ENCODE measurements at regions not wholly inside any gene's neighbourhood (a gene's known extent, or its start where the extent isn't known, plus 50 kb on each side); places are given as distances from the start of the nearest gene placed in this dataset.
"Not testable (repeated sequence)": the region's sequence is repeated elsewhere in the genome, so short reads cannot be mapped to it uniquely, and the experiment has no call there.

DNA sequence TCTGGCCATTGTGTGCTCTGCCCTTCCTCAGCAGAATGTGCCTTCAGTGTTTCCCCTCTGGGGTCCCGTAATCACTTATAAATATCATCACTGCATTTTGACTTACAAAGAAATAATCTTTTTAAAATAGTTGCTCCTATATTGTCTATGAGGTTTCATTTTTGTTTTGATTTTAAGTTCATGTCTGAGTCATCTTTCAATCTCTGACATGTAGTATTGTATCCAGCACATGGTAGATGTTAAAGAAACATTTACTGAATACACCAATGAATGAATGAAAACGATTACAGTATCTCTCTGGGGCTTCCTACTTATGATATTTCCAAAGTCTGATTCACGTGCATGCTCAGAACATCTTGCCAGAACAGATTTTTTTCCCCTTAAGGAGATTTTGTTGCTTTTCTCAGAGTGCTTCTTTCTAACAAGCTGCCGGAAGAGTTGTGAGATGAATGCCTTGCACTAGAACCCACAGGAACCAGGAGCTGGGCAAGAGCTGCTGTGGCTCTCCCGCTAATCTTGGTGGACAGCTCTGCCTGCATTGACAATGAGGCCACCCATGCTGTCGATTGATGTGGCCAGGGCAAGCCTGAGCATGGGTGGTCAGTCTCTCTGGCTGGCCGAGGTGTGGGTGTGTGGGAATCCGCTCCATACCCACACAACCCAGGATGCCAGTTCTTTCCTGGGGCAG, 199.4 kb downstream of the CYRIA start:
- no peak for DNase-seq (ENCODE audit: low read depth in 2 of 2)

DNA sequence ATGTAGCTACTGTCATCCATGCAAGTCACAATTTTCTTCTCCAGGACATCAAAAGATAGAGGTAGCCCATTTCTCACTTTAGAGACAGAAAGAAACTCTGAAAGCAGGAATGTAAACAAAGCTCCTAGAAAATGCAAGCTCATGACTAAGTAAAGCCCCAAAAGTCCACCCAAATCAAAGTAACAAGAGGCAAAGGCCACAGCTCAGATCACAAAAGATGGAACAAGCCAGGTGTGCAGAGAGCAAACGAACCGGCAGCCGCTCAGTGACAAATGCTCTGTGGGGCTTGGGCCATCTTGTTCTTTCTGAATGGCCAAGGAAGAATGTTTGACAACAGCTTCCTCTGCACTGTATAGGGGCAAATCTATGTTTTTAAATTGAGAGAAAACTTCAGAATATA, 201.0 kb downstream of the CYRIA start:
- DNase-seq (ENCODE audit: low read depth in 2 of 2) = no peak

DNA sequence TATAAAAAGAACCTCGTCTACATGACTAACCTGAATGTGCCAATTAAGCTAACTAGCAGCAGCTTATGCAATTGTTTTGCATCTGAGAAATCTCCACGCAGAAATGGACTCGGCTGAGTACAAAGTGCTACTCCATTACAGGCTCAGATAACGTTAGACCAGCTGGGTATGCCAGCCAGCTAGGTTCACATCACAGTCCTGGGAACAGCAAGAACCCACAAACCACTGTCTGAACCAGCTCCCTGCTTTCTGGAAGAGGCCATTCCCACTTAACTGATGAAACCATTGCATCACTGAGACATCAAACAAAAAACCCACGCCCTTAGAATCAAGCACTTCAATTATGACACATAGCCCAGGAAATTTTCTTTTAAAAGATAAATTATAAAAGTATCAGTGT, 202.7 kb downstream of the CYRIA start:
- no peak for DNase-seq (ENCODE audit: low read depth in 2 of 2)

DNA sequence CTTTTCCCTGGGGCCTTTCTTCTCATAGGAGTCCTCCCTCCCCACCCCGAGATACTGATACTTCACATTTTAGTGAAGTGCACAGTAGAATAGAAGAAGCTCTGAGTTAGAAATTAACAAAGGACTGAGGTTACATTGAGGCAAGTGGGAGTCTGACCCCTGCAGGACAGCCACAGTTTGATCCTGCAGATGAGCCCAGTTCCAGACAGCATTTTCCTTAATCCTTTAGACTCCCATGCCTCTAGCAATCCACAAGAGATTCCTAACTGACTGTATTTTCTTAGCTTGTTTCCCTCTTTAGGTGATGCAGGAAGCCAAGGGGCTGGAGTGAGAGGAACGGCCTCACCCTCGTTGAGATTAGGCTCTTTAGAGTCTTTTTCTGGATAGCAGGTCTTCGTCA, 204.0 kb downstream of the CYRIA start:
- DNase-seq (ENCODE audit: low read depth in 2 of 2) = no peak

DNA sequence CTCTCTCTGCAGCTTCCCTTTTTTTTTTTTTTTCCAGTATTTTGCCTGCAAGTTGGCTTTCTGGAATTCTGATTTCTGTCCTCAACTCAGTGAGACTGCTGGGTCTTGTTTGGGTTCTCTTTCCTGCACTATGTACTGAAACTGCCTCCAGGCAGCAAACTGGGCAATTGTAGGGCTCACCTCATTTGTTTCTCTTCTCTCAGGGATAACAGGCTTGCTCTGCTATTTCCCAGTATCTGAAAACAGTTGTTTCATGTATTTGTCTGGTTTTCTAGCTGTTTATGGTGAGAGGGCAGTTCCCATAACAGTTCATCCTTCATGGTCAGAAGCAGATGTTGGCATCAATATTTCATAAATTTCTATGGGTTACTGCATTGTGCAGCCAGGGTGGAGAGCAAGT, 206.0 kb downstream of the CYRIA start:
- DNase-seq (ENCODE audit: low read depth in 2 of 2) = no peak

DNA sequence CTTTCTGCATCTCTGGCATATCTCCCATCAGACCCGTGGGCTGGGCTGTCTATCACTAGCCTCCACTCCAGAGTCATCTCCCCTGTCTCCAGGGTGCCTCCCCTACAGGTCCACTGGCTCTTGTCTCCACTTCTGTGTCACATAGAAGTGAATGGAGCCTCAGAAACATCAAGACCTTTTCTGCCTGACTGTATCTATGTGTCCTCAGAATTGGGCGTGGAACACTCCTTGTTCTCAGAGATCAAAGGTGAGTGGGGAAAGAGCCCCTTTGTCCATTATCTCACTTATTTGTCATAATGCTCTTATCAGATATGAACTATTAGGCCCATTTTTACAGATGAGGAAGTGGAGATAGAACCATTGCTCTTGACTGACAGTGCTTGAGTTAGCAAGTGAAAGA, 211.0 kb downstream of the CYRIA start:
- no peak for DNase-seq (ENCODE audit: low read depth in 2 of 2)

DNA sequence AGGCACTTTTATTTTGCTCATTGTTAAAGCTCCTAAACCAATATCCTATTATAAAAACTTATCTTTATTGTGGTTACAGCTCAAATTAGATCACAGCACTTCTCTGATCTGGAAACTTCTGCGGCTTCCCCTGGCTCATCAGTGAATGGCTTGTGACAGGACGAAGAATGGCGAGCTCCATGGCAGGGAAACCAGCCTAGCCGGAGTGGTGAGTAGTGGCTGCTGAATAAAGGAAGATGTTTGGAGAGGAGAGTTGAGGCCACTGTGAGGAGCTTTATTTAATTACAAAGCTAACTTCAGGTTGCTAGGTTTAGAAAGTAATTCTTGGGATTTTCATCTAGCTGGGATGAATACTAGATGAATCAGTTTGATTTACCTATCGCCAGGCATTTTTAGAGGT, 213.5 kb downstream of the CYRIA start:
- DNase-seq (ENCODE audit: low read depth in 2 of 2) = no peak

DNA sequence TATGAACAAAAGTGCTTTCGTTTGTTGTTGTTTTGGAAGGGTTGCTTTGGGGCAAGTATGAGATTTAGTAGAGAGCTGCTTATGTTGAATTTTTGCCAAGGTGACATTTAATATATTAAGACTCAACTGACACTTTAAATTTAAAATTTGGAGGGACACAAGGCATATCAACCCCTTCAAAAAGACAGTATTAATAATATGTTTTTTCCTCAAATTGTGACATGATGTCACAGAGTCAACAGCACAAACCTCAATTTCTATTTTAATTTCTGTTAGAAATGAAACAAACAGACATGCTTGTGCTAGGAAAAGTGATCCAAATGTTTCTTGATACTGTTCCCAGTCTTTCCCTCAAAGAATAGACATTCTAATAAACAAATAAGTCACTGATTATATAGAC, 218.9 kb downstream of the CYRIA start:
- DNase-seq (ENCODE audit: low read depth in 2 of 2) = no peak

DNA sequence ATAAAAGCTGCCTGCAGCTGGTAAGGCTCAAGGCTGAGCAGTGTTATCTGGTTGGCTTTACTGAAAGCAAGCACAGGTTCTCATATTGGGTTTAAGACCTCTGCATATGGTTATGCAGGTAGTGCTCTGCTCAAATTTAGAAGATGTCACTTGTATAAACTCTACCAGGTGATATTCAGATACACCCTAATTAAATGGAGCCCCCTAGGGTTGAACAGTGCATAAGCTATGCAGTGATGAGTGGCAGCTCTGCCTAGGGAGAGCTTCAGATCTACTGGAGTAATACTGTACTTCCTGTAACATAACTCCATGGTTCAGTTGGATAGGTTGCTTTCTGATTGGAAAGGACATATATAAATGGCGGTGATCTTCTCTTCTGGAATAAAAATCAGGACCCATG, 222.7 kb downstream of the CYRIA start:
- DNase-seq (ENCODE audit: low read depth in 2 of 2) = no peak

DNA sequence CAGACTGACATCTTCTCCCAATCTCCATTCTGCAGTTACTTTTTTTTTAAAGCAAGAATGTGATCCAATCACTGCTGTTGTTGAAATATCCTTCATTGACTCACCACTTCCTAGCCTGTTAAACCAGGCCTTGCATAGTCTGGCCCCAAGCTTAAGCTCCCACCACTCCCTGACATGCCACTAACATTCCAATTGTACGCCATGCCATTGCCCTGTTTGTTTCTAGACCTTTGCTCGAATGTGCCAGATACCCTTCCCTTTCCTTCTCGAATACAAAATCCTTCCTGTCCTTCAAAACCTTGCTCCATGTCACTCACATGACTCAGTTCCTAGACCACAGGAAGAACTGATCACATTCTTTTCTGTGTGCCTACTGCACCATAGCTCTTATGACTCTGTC, 224.2 kb downstream of the CYRIA start:
- DNase-seq (ENCODE audit: low read depth in 2 of 2) = no peak

DNA sequence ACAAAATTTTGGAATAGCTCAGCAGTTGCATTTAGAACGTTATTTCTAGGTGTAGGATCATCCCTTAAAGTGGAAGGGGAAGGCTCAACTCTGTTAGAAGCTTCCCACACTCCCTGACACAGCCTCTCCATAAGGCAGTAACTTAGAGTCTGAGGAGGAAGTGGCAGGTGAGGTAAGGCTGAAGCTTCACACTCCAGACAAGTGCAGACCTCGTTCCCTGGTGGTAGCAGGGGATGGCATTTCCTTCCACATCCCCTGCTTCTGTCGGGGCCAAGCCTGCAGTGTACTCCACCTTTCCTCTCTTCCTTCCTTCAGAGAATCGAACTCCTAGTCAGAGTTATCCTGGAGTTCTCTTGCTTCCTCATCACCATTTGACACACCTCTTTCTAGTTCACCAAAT, 224.7 kb downstream of the CYRIA start:
- no peak for DNase-seq (ENCODE audit: low read depth in 2 of 2)

DNA sequence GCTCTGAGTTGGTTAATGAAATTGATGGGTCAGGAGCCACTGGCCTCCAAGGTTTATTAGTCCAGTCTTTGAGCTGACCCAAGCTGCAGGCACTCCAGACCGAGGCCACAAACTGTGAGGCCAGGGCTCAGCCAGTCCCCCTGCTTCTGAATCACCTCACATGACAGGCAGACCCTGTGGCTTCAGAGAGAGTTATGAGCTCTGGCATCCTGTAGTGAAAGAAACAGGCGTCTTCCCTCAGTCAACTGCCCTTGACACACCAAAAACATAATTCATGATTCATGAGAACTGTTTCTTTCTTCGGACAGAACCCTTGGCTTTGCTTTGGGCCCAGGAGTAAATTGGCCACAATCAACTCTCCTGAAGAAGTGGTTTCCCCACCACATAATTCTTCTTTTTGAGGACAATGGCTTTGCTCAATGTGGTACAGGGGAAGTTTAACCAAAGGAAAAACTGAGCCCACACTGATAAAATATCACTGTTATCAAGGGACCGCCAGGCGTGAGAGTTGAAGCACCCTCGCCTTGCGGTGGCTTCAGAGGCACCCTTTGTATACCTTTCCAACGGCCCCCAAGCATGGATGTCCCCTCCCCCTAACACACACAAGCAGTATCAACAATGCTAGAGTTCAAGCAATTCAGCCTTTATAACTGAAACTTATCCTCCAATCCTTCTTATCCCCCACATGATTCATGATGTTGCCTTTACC, 226.9 kb downstream of the CYRIA start:
- no peak for DNase-seq (ENCODE audit: low read depth in 2 of 2)

DNA sequence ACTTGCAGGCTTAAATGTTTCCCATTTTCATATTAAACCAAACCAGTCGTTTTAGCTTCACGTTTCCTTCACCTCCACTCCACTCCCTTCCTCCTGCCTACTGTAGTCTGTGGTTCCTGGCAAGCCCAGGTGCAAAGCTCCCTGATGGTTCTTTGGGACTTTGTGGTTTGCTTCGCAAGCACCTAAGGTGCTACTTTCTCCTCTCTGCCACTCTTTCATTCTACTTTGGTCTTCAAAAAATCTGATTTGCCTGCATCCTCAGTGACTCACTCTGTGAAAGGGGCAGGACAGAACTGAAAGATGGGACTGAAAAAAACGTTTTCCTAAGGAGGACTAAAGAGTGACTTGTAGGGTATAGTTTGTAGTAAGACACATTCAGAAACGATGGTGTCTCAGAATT, 228.4 kb downstream of the CYRIA start:
- no peak for DNase-seq (ENCODE audit: low read depth in 2 of 2)

DNA sequence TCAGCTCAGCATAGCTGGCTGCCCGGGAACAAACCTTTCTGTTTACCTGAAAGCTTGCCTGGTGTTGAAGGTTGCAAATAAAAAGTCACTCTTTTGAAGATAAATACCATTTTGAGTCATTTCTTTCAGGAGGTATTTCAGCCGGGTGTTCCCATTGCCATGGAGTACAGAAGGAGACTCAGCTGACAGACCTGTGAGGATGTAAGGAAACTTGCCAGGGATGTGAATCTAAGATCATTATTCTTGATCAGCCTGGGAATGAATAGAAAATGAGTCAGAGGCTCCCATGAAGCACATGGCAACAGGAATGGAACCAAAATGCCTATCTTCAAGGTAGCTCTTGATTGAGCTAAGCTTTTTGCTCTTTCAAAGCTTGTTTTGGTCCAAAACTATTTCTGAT, 231.2 kb downstream of the CYRIA start:
- no peak for DNase-seq (ENCODE audit: low read depth in 2 of 2)

DNA sequence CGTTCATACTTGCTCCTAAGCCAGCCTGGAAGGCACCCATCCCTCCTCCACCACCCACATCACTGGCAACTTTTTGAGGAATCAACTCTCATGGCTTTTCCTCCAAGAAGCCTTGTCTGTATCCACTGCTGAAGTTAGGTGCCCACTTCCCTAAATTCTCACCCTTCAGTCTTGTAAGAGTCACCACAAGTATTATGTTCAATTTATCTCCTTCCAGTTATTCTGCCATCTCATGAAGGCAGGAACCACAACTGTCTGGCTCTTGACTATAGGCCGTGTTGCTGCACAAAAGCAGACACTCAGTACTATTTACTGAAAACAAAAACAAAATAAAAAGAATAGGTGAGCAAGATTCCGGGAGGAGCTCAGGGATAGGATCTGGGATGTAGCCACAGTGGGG, 234.8 kb downstream of the CYRIA start:
- DNase-seq (ENCODE audit: low read depth in 2 of 2) = no peak

DNA sequence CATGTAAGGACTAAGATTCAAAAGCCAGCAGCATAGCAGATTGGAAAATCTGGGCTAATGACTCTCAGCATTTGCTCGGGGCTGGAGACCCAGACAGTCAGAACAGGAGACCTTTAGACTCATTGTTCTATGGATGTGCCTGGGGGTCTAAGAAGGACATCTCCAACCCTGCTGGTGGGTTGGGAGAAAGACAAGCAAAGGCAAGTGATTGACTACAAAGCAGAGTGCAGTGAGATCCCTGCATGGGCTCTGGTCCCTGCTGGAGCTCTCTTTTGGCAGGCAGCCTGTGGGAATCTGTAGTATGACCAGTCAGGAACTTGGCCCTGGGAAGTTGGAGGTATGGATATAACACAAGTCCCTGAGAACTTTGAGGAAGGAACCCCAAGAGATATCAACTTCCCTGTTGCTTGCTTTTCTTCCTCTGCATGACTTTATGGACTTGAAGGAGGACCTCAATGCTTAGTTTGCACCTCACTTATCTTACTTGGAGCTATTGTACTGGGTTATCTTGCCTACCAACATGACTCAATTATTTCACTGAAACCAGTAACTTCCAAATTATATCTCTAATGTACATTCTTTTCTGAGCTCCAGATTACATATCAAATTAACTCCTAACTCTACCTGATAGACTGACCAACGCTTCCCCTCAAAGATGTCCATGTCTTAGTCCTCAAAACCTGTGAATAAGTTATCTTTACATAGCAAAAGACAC, 236.0 kb downstream of the CYRIA start:
- DNase-seq (ENCODE audit: low read depth in 2 of 2) = no peak

DNA sequence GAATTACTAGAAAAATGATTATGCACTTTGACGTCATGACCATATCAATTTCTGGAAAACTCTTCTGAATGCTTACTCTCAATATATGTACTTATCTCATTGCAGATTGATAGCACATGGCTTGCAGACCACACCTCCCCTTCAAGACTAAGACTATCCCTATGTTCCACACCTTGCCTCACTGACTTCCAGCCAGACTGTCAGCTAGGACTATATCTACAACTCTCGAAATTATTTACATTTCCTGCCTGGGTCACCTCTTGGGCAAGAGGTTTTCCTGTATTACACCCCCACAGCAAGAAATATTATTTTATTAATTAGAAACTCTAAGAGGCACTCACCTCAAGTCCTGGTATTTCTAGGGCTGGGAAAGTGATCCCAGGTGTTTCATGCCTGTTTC, 236.6 kb downstream of the CYRIA start:
- no peak for DNase-seq (ENCODE audit: low read depth in 2 of 2)

DNA sequence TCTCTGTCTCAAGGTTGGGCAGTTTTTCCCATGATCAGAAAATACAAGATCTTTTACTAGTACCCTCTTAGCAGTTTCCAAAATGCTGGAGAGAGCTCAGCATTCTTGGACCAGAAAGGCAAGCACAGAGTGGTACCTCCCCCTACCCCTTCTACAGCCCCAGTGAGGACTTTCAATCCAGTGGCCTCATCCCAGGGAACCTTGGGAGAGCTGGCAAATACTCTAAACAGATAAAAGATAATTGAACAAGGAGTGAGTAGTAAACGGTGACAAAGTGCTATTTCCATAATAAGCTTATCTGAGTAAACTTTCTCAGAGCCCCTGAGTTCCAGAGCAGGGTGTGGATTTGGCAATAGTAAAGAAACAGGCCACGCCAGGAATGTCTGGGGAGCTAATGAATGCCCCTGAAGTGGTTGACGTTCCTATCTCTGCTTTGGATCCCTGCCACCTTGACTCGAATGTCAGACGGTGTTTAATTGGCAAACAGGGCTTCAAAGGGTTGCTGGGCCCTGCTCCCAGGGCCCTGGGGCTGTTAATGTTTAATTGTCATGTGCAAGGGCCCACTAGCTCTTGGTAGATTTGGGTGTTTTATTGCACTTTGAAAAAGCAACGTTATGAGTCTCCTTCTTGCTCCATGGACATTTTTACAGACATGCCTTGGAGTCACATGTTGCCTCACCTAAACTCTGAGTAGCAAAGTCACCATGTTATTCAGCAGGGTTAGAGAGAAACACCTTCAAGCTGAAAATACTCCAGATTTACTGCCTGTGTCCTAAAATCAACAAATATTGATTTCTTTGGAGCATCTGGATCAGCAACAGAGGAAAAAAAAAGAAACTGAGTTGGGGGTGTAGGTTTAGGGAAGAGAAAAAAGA, 239.9 kb downstream of the CYRIA start:
- no peak for DNase-seq (ENCODE audit: low read depth in 2 of 2)

DNA sequence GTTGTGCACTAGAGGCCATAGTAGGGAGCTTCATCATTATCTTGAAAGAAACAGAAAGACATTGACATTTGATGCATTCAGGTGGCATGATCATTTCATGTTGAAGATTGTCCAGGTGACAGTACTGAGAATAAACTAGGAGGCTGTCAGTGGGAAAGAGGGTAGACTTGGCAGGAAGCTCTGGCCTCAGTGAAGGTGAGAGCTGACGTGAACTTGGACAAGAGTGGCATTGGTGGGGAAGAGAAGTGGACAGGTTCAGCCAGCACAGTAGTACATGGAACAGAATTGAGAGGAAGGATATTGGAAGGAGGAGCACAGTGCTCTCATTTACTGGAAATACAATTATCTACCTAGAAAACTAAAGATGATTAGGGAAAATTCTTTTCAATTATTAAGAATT, 245.2 kb downstream of the CYRIA start:
- no peak for DNase-seq (ENCODE audit: low read depth in 2 of 2)

DNA sequence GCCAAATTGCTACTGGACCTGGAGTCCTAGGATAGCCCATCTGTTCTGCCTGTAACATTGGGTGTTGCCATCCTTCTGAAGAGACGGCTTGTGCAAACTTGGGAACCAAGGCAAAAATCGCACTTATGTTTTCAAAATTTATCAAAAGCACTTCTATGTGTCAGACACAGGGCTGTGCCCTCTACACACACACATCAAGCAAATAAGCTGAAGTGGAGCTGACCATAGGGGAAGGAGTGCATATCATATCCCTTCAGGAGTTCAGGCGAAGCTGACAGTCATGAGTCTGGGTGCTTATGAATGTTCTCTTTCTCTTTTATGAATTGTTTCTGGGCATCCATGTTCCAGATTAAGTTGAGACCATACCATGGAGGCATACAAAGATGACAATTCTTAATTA, 247.9 kb downstream of the CYRIA start:
- no peak for DNase-seq (ENCODE audit: low read depth in 2 of 2)

DNA sequence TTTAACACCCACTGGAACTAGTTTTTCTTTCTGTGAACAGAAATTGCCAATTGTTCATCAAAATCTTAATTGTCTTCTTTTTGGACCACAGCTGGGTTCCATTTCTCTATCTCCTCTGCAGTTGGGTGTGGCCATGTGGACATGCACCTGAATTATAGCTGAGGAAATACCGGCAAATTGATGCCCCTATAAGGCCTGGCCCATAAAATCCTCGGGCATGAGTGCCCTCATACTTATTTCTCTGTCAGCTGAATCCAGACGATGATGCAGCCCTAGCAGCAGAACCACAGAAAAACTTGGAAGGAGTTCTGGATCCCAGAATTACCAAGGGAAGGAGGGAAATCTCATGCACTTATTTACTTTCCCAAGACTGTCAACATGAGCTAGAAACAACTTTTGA, 249.0 kb downstream of the CYRIA start:
- no peak for DNase-seq (ENCODE audit: low read depth in 2 of 2)

DNA sequence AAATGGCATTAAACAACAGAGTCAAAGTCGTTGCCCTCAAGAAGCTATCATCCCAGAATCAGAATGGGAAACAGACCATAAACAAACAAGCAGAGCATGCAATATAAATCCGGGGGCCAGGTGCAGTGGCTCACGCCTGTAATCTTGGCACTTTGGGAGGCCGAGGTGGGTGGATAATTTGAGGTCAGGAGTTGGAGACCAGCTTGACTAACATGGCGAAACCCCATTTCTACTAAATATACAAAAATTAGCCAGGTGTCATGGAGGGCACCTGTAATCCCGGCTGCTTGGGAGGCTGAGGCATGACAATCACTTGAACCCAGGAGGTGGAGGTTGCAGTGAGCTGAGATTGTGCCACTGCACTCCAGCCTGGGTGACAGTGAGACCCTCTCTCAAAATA, 249.8 kb downstream of the CYRIA start:
- DNase-seq (ENCODE audit: low read depth in 2 of 2) = not testable (repeated sequence)

All from stimulated activated CD4-positive, alpha-beta T cell treated with anti-CD3 and anti-CD28 coated beads, Interleukin-1b, Interleukin-23, amount 100 ng/mL, for 1 hour (primary cell).